Upper lobe of right lung (tissue), 1 donor: ENCODE measurements at regions not wholly inside any gene's neighbourhood (a gene's known extent, or its start where the extent isn't known, plus 50 kb on each side); places are given as distances from the start of the nearest gene placed in this dataset.

ENCODE experiments used
- ATAC-seq: fragments of 200-7000 bp; cut with Tn5 transposase; one replicate; pipeline ENCODE4 v1.9.1; 2020; ENCODE audit warnings: mild to moderate bottlenecking, moderate library complexity
- DNase-seq: peaks from one replicate; pipeline ENCODE4 v3.0.0-alpha.2; 2020
- H3K27ac ChIP-seq: fragments of 200-600 bp; one replicate; pipeline ENCODE4 v1.8.0; 2022
- H3K27me3 ChIP-seq: fragments of 200-600 bp; one replicate; pipeline ENCODE4 v1.8.0; 2022; ENCODE audit warnings: mild to moderate bottlenecking
- H3K36me3 ChIP-seq: fragments of 200-600 bp; one replicate; pipeline ENCODE4 v1.8.0; 2022
- H3K4me1 ChIP-seq: fragments of 200-600 bp; one replicate; pipeline ENCODE4 v1.8.0; 2022
- H3K4me3 ChIP-seq: fragments of 200-600 bp; one replicate; pipeline ENCODE4 v1.8.0; 2022; ENCODE audit warnings: mild to moderate bottlenecking
- H3K9me3 ChIP-seq: fragments of 200-600 bp; one replicate; pipeline ENCODE4 v1.8.0; 2022
- intact Hi-C: fragments of 100-400 bp; cut with DNase I; formaldehyde crosslinking; loops from one replicate; pipeline ENCODE4 v1.11.0; 2022
- TF ChIP-seq, protein P1 (sequence below): fragments of 200-600 bp; IDR thresholded peaks from one replicate; pipeline ENCODE4 v1.8.0; 2022; ENCODE audit warnings: antibody characterized with exemption
- donor health status: DM: no; HTN: yes; CAD: no; lungs with severe emphysema.

DNA sequence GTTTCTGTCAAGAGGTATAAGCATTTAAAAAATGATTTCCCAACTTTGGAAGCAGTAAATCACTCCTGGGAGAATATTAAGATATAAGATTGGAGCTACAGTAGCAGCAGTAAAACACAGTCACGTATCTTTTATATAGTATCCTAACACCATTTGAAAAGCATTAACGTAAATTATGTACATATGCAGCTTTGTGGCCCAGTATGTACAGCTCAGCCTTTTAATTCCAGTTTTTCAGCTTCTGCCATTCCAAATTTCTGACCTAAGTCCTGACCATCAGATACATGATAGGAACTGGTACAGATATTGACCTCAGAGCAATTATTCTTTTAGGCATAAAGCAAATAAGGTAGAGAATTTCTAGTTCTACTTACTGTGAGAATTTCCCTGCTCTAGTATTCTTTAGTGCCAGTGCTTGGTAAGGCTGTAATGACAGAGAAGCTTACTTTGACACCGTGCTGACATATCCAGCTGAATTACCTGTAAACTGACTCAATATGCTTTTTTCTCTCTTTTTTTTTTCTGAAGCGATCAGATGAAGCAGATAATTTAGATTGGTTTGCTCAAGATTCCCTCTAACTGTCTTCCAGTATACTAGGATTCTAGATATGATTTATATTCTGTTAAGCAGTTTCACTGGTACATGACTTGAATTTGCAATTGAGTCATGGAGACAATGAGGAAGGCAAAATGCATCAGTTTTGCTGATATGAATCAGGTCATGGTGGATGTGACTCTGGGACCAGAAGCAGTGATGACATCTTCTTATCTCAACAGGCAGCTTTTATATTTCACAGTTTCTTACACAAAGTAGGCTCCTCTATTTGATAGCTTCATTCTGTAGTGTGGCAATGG, 703.6 kb downstream of the SLITRK6 start:
- Histone ChIP-seq H3K27ac (no peak overlapping the region), H3K4me3 (no peak overlapping the region), H3K4me1 (no peaks in the 10 kb centered on the region), H3K27me3 (no peaks in the 10 kb centered on the region), H3K9me3 (no peaks in the 10 kb centered on the region), H3K36me3 (no peaks in the 10 kb centered on the region)
- no peak for ATAC-seq
- intact Hi-C loops, result no loop called here
- TF ChIP-seq, protein P1, sequence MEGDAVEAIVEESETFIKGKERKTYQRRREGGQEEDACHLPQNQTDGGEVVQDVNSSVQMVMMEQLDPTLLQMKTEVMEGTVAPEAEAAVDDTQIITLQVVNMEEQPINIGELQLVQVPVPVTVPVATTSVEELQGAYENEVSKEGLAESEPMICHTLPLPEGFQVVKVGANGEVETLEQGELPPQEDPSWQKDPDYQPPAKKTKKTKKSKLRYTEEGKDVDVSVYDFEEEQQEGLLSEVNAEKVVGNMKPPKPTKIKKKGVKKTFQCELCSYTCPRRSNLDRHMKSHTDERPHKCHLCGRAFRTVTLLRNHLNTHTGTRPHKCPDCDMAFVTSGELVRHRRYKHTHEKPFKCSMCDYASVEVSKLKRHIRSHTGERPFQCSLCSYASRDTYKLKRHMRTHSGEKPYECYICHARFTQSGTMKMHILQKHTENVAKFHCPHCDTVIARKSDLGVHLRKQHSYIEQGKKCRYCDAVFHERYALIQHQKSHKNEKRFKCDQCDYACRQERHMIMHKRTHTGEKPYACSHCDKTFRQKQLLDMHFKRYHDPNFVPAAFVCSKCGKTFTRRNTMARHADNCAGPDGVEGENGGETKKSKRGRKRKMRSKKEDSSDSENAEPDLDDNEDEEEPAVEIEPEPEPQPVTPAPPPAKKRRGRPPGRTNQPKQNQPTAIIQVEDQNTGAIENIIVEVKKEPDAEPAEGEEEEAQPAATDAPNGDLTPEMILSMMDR, result no peak
- DNase-seq, result no peak

DNA sequence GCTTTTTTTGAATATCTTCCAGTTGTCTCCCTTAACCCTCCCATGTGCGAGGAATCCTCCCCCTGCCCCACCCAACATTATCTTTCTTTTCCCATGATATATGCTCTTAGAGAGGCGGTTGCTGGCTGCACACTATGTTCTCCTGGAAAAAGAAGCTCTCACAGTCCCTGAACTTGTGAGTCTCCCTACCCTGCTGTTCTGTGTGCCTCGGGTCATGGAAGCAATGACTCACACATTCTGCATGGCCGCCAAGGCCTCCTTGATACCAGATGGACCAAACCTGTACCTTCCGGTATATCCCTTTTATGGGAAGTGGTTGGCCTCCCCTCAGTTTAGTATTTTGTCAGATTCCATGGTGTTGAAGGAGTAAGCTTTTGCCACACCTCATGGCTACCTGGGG, 705.4 kb downstream of the SLITRK6 start:
- no peak for DNase-seq
- H3K27ac ChIP-seq, result no peak overlapping the region
- no peaks in the 10 kb centered on the region for H3K4me1 ChIP-seq
- H3K27me3 ChIP-seq, result no peaks in the 10 kb centered on the region
- H3K4me3 ChIP-seq, result no peak overlapping the region
- ATAC-seq, result no peak
- no peaks in the 10 kb centered on the region for H3K9me3 ChIP-seq
- H3K36me3 ChIP-seq, result no peaks in the 10 kb centered on the region
- intact Hi-C loops, result no loop called here
- TF ChIP-seq, protein P1, result no peak

DNA sequence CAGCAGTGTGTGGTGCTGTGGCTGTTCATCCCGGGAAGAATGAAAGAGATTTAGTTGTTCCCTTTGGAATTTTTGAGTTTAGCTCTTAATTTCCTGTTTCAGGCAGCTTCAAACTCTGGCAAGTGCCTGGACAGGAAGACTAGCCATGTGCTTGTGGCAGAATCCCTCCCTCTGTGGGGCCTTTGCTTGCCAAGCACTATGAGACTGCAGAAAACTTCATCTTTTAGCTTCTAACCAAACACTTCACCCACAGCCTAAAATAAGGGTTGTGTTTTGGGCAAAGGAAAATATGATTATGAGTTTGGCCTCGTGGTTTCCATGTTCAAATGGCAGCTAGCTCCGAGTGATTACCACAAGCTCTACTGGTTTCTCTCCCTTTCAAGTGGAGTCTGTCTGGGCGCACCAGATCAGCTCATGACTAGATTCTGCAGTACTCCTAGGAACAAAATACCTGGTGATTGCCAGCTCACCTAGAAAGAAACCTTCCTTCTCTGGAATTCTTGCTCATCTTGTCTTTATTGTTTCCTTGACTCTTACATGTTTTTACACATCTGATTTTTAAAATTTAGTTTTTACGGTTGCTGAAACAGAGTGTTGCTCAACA, 707.5 kb downstream of the SLITRK6 start:
- TF ChIP-seq, protein P1, result no peak

DNA sequence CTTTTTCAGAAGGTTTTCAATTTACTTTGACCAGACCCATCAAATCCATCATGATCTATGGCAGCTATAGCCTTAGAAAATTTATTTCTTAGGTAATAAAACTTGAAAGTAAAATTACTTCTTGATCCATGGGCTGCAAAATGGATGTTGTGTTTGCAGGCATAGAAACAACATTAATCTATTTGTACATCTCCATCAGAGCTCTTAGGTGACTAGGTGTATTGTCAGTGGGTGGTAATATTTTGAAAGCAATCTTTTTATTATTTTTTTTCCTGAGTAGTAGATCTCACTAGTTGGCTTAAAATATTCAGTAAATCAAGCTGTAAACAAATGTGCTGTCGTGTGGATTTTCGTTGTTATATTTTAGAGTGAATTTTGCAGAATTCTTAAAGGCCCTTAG, 710.0 kb downstream of the SLITRK6 start:
- intact Hi-C loops, result no loop called here
- TF ChIP-seq, protein P1, result no peak
- no peaks in the 10 kb centered on the region for H3K9me3 ChIP-seq
- no peaks in the 10 kb centered on the region for H3K4me1 ChIP-seq
- no peaks in the 10 kb centered on the region for H3K36me3 ChIP-seq
- no peak for DNase-seq
- H3K27me3 ChIP-seq, result no peaks in the 10 kb centered on the region
- H3K27ac ChIP-seq, result no peak overlapping the region
- no peak for ATAC-seq
- no peak overlapping the region for H3K4me3 ChIP-seq

More for the DNA sequence above, 707.5 kb downstream of the SLITRK6 start:
- intact Hi-C loops, result no loop called here
- no peaks in the 10 kb centered on the region for H3K36me3 ChIP-seq
- no peaks in the 10 kb centered on the region for H3K27me3 ChIP-seq
- ATAC-seq (no peak), DNase-seq (no peak)
- H3K9me3 ChIP-seq, result no peaks in the 10 kb centered on the region
- H3K27ac ChIP-seq, result no peak overlapping the region
- H3K4me1 ChIP-seq, result no peaks in the 10 kb centered on the region
- no peak overlapping the region for H3K4me3 ChIP-seq

DNA sequence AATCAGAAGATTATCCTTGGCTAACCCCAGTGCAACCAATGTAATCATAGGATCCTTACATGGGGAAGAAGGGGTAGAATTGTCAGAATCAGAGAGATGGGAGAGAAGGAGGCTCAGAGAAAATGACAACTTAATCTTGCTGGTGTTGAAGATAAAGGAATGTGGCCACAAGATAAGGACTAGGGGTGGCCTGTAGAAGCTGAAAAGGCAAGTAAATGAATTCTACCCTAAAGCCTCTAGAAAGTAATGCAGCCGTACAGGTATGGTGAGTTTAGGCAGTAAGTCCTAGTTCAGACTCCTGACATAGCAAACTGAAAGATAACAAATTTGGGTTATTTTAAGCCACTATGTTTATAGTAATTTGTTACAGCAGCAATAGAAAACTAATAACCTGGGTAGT, 718.5 kb downstream of the SLITRK6 start:
- no peak overlapping the region for H3K27ac ChIP-seq
- H3K9me3 ChIP-seq, result no peaks in the 10 kb centered on the region
- no peak for ATAC-seq
- intact Hi-C loops, result no loop called here
- H3K4me3 ChIP-seq, result no peak overlapping the region
- H3K4me1 ChIP-seq, result no peaks in the 10 kb centered on the region
- no peaks in the 10 kb centered on the region for H3K27me3 ChIP-seq
- no peak for DNase-seq
- TF ChIP-seq, protein P1, result no peak
- H3K36me3 ChIP-seq, result no peaks in the 10 kb centered on the region
